OCI-M2 (cell line): ENCODE measurements at regions not wholly inside any gene's neighbourhood (a gene's known extent, or its start where the extent isn't known, plus 50 kb on each side); places are given as distances from the start of the nearest gene placed in this dataset.
A peak's percentile ranks its signal among the peaks of the same experiment; 100 is the strongest.

Experiments used
- DNase-seq: peaks from one replicate; lab custom pipeline; 2025; ENCODE audit not compliant: unreplicated experiment; lab: John Stamatoyannopoulos, UW

DNA sequence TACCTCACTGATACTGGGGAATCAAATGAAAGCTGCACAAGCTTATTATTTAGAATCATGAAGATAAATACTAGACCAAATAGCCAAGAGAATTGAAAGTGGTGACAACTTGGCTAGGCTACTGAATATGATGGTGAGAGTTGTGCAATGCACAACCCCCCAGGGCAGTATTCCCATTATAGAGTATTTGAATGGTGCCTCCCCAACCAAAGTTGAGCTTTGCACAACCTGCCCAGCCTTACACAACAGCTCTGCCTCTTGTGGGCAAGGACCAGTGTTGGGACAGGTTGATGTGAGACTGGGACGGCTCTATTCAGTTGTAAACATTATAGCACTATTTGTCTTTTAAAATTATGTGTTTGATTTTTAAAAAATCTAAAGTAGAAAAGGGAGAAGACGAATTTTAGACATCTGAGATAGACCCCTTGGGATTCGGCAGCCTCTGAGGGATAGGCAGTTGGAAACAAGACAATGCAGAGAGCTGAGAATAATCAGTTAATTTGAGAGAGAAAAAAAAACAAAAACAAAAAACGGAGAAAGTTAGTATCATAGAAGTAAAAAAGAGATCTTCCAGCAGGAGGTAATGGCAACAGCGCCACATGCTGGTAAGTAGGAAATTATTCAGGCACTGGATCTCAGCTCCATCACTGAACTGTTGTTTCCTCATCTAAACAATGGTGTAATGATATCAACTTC lies 91.0 kb upstream of the KCNA3 start:
- DNase-seq = no peak

GRCh38 chr1:110763149-110763548 lies 88.4 kb upstream of the KCNA3 start:
- DNase-seq = no peak

GRCh38 chr1:110760321-110760720 lies 85.6 kb upstream of the KCNA3 start:
- DNase-seq = no peak

DNA sequence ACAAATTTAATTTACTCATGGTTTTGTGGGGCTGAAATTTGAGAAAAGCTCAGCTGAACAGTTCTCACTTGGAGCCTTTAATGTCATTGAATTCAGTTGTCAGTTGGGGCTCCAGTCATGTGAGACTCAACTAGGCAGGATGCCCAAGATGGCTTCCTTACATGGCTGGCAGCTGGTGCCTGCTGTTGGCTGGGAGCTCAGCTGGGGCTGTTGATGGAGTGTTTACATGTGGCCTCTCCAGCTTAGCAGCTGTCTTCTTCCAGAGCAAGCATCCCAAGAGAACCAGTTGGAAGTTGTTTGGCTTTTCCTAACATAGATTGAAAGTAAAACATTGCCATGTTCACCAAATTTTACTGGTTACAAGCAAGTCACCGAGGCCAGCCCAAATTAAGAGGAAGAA lies 81.8 kb upstream of the KCNA3 start:
- DNase-seq = no peak

GRCh38 chr1:110752941-110753725 lies 78.4 kb upstream of the KCNA3 start:
- no peak for DNase-seq

- no peak for DNase-seq
These were observed 75.8 kb upstream of the KCNA3 start for GRCh38 chr1:110750562-110750961.

- no peak for DNase-seq
These were observed 75.2 kb upstream of the KCNA3 start for GRCh38 chr1:110749960-110750359.

DNA sequence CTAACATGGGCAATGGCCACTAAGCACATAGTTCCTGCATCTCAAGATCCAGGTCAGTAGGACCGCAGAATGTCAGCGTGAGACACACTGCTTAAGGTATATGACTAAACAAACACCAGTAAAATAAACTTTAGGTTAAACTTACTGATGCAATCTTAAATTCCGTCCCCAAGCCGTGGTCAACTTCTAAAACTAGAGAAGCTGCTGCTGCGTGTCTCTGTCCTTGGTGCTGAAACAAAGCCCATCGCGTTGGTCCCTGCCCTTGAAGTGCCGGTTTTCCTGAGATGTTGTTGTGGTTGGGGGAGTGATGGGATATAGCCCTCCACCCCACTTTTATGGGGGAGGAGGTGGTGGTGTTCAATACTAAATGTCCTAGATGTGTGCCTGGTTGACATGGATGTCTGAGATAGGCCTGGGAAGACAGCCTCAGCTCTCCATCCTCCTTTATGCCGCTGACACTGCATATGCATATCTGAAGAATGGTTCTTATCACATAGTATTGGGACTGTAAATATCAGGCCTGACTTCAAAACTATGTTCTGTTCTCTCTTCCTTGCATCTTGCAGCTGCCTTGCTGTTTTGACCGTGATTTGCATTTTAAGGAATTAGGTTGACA lies 72.0 kb upstream of the KCNA3 start:
- DNase-seq = peak; percentile 3

- no peak for DNase-seq
These were observed 68.7 kb upstream of the KCNA3 start for GRCh38 chr1:110743397-110743796.

DNA sequence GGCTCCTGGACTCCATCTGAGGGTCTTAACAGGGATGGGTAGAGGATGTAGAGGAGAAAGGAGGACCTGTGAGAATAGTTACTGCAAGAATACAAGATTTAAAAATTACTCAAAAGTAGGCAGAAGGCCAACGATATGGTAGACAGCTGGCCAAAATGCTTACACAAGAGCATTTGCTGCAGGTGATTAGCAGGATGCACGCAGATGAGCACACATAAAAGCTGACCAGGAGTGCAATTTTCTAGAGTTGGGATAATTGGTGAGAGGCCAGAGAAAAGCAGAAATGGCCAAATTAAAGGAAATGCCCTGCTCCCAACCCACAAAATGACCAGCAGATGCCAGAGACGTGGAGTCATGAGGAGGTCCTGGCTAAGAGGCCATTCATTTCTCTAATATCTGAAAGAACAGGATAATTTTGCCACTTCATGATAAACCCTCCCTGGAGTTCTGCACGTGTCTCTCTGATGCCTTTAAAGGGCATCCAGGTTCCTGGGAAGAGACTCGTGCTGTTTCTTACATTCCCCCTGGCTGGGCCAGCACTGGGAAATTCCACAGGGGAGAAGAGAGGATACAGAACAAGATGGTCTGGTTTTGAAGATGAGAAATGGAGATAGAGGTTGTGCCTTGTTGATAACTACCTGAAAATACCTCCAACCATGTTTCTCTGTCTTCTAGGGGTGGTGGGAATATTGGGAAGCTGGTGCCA lies 62.3 kb upstream of the KCNA3 start:
- no peak for DNase-seq

- DNase-seq = no peak
These were observed 59.5 kb upstream of the KCNA3 start for GRCh38 chr1:110734133-110734680.

- no peak for DNase-seq
These were observed 56.8 kb upstream of the KCNA3 start for GRCh38 chr1:110731529-110731928.

- no peak for DNase-seq
These were observed 53.8 kb upstream of the KCNA3 start for GRCh38 chr1:110728388-110729001.

- DNase-seq = no peak
These were observed 52.5 kb upstream of the KCNA3 start for GRCh38 chr1:110727246-110727645.

- DNase-seq = no peak
These were observed 52.0 kb upstream of the KCNA3 start for GRCh38 chr1:110726755-110727154.
